LNCAP (cell line): ENCODE measurements at regions not wholly inside any gene's neighbourhood (a gene's known extent, or its start where the extent isn't known, plus 50 kb on each side); places are given as distances from the start of the nearest gene placed in this dataset.

Experiments used
- TF ChIP-seq, protein P1 (sequence below): fragments of 450-650 bp; IDR thresholded peaks from 2 replicates; pipeline ENCODE4 v1.5.1; 2017; ENCODE audit warnings: mild to moderate bottlenecking

- TF ChIP-seq, protein P1, sequence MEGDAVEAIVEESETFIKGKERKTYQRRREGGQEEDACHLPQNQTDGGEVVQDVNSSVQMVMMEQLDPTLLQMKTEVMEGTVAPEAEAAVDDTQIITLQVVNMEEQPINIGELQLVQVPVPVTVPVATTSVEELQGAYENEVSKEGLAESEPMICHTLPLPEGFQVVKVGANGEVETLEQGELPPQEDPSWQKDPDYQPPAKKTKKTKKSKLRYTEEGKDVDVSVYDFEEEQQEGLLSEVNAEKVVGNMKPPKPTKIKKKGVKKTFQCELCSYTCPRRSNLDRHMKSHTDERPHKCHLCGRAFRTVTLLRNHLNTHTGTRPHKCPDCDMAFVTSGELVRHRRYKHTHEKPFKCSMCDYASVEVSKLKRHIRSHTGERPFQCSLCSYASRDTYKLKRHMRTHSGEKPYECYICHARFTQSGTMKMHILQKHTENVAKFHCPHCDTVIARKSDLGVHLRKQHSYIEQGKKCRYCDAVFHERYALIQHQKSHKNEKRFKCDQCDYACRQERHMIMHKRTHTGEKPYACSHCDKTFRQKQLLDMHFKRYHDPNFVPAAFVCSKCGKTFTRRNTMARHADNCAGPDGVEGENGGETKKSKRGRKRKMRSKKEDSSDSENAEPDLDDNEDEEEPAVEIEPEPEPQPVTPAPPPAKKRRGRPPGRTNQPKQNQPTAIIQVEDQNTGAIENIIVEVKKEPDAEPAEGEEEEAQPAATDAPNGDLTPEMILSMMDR = no peak
Observed at GRCh38 chr13:106700007-106700406, 132.1 kb upstream of the ARGLU1 start.

DNA sequence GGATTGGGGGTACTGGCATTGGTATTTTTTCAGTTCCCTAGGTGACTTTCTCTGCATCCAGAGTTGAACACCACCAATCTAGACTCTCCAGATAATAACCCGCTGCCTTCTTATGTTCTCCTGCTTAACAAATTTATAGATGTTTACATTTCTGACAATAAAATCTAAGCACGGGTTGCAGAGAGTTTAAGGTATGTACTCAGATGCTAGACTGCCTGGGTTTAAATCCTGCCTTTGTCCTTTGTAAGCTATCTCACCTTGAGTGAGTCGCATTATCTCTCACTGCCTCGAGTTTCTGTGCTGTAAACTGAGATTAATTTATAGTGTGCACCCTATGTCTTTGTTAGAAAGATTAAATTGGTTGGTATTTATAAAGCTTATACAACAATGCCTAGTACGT lies 131.4 kb upstream of the ARGLU1 start:
- TF ChIP-seq, protein P1 = no peak

DNA sequence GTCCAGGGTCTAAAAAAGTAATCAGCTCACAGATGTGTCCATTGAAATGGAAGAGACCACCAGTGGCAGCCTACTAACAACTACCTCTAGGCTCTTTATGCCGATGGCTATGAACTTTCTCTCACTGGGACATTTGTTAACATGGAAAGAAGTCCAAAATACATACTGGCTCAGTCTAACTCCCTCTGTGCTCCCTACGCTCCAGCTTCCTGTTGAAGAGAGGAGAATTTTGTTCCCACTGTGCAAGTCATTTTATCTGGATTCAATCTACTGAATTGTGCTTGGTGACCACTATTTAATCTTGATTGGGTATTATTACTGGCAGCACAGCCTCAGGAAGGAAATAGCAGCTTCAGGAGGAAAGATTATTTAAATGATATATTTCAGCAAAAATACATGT lies 128.8 kb upstream of the ARGLU1 start:
- TF ChIP-seq, protein P1 = no peak

GRCh38 chr13:106696140-106696539 lies 128.2 kb upstream of the ARGLU1 start:
- TF ChIP-seq, protein P1 = no peak

GRCh38 chr13:106695139-106695538 lies 127.2 kb upstream of the ARGLU1 start:
- TF ChIP-seq, protein P1 = no peak

DNA sequence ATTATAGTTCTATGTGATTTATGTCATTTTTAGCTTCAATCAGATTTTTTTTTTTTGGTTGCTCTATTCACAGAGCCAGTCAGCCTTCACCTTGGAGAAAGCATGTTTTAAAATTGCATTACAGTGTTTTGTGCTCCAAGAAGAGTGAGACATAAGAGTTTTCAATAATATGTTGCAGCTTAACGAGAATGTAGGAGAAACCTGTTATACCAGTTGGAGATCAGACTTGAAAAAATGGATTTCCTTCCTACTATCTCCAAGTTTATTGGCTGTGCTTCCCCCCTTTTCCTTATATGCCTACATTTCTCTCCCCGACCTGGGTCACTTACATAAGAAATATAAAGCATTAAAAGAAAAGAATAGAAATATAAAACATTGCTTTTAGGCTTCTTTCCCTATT lies 123.9 kb upstream of the ARGLU1 start:
- TF ChIP-seq, protein P1 = no peak

DNA sequence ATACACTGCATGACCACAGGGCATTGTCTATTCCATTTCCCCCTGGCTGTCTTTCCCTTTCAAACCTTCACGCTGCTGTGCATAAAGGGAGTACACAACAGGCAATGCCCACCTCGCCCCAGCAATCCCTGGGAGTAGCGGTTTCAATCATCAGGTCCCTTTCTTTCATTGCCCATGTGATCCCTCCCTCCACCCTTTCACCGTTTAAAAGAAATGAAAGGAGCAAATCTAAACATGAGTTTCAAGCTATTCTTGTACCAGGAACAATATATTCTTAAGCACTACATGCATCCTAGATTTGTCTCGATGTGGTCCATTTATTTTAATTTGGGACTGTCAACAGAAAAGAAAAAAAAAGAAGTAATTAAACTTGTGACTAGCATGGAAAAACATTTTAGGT lies 123.4 kb upstream of the ARGLU1 start:
- TF ChIP-seq, protein P1 = no peak

DNA sequence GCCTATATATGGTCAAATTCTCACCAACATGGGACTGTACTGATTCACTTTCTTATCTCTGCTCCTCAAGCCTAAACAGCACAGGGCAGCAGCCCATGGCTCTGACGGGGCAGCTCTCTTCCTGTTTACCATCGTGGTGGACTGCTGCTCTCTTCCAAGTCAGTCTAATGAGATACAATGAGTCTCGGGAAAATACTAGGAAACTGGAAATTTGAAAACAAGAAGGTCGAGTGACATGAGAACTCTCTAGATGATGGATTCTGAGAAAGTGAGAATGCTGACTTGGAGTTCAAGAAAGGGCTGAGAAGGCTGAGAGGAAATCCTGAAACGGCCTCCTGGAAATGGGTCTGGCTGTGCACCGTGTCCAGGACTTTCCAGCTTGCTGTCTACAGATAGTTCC lies 122.8 kb upstream of the ARGLU1 start:
- TF ChIP-seq, protein P1 = no peak
